ENCODE measurements at regions not wholly inside any gene's neighbourhood (a gene's known extent, or its start where the extent isn't known, plus 50 kb on each side); places are given as distances from the start of the nearest gene placed in this dataset.
"Not testable (repeated sequence)": the region's sequence is repeated elsewhere in the genome, so short reads cannot be mapped to it uniquely, and the experiment has no call there.

GRCh38 chr3:127493924-127494646 is 96.4 kb downstream of the TPRA1 start:
- no peak for TF ChIP-seq CTCF (IDR thresholded peaks at IDR 0.05; ENCODE audit: low read depth, low read length)
- DNase-seq (ENCODE audit: extremely low read depth, low read depth) = no peak

- no peak for TF ChIP-seq CTCF (IDR thresholded peaks at IDR 0.05; ENCODE audit: low read depth, low read length)
- DNase-seq (ENCODE audit: extremely low read depth, low read depth) = no peak
Observed at GRCh38 chr3:127492426-127492825, 98.1 kb downstream of the TPRA1 start.

GRCh38 chr3:127491909-127492308 is 98.6 kb downstream of the TPRA1 start:
- no peak for TF ChIP-seq CTCF (IDR thresholded peaks at IDR 0.05; ENCODE audit: low read depth, low read length)
- DNase-seq (ENCODE audit: extremely low read depth, low read depth) = no peak

- DNase-seq (ENCODE audit: extremely low read depth, low read depth) = no peak
- TF ChIP-seq CTCF (IDR thresholded peaks at IDR 0.05; ENCODE audit: low read depth, low read length) = no peak
Observed at GRCh38 chr3:127491323-127491722, 99.2 kb downstream of the TPRA1 start.

- DNase-seq (ENCODE audit: extremely low read depth, low read depth) = not testable (repeated sequence)
Observed at GRCh38 chr3:127491024-127491305, 99.6 kb downstream of the TPRA1 start.

GRCh38 chr3:127490271-127491023 is 100.1 kb downstream of the TPRA1 start:
- no peak for TF ChIP-seq CTCF (IDR thresholded peaks at IDR 0.05; ENCODE audit: low read depth, low read length)

GRCh38 chr3:127489357-127489756 is 101.2 kb downstream of the TPRA1 start:
- no peak for TF ChIP-seq CTCF (IDR thresholded peaks at IDR 0.05; ENCODE audit: low read depth, low read length)
- no peak for DNase-seq (ENCODE audit: extremely low read depth, low read depth)

More at GRCh38 chr3:127490271-127491023, 100.1 kb downstream of the TPRA1 start:
- no peak for DNase-seq (ENCODE audit: extremely low read depth, low read depth)

Measured in AG09319 (cell line).